HEK293T (cell line): ENCODE measurements at regions not wholly inside any gene's neighbourhood (a gene's known extent, or its start where the extent isn't known, plus 50 kb on each side); places are given as distances from the start of the nearest gene placed in this dataset.

Source experiments
- BHLHE40 ChIP-seq: fragments of 450-650 bp; IDR thresholded peaks from 2 replicates; pipeline ENCODE4 v1.6.1; 2016; ENCODE audit warnings: mild to moderate bottlenecking, moderate library complexity, borderline replicate concordance
- ELF4 ChIP-seq: fragments of 450-650 bp; IDR thresholded peaks from 2 replicates; pipeline ENCODE4 v1.6.1; 2017; ENCODE audit warnings: antibody characterized with exemption
- FOXK2 ChIP-seq: fragments of 450-650 bp; IDR thresholded peaks from 2 replicates; pipeline ENCODE4 v1.6.1; 2016; ENCODE audit warnings: mild to moderate bottlenecking
- FOXM1 ChIP-seq: fragments of 450-650 bp; IDR thresholded peaks from 2 replicates; pipeline ENCODE4 v1.6.1; 2017; ENCODE audit warnings: mild to moderate bottlenecking, borderline replicate concordance
- HDGF ChIP-seq: fragments of 450-650 bp; IDR thresholded peaks from 2 replicates; pipeline ENCODE4 v1.6.1; 2017; ENCODE audit warnings: antibody characterized with exemption, borderline replicate concordance
- LEF1 ChIP-seq: fragments of 450-650 bp; IDR thresholded peaks from 2 replicates; pipeline ENCODE4 v1.6.1; 2017; ENCODE audit warnings: mild to moderate bottlenecking, borderline replicate concordance
- NFRKB ChIP-seq: fragments of 450-650 bp; IDR thresholded peaks from 2 replicates; pipeline ENCODE4 v1.6.1; 2016; ENCODE audit warnings: mild to moderate bottlenecking, moderate library complexity
- PKNOX1 ChIP-seq: fragments of 450-650 bp; IDR thresholded peaks from 2 replicates; pipeline ENCODE4 v1.6.1; 2016
- SP1 ChIP-seq: fragments of 450-650 bp; IDR thresholded peaks from 2 replicates; pipeline ENCODE4 v1.6.1; 2017
- SUZ12 ChIP-seq: fragments of 450-650 bp; IDR thresholded peaks from 2 replicates; pipeline ENCODE4 v1.6.1; 2016; ENCODE audit warnings: mild to moderate bottlenecking
- TARDBP ChIP-seq: fragments of 450-650 bp; IDR thresholded peaks from 2 replicates; pipeline ENCODE4 v1.6.1; 2016

- TF ChIP-seq TARDBP = no peak
- no peak for TF ChIP-seq HDGF
- no peak for TF ChIP-seq FOXK2
- no peak for TF ChIP-seq FOXM1
- TF ChIP-seq PKNOX1 = no peak
- TF ChIP-seq SP1 = no peak
- TF ChIP-seq LEF1 = no peak
- no peak for TF ChIP-seq ELF4
- TF ChIP-seq SUZ12 = no peak
- TF ChIP-seq NFRKB = no peak
- no peak for TF ChIP-seq BHLHE40
These were observed 252.6 kb downstream of the MYLK4 start for GRCh38 chr6:2497922-2498623.
